ENCODE measurements at regions not wholly inside any gene's neighbourhood (a gene's known extent, or its start where the extent isn't known, plus 50 kb on each side); places are given as distances from the start of the nearest gene placed in this dataset.

GRCh38 chr1:221363039-221363438, 378.9 kb downstream of the DUSP10 start:
- no peak for DNase-seq (ENCODE audit: low spot score)

GRCh38 chr1:221366495-221367110, 375.3 kb downstream of the DUSP10 start:
- no peak for DNase-seq (ENCODE audit: low spot score)

- DNase-seq (ENCODE audit: low spot score), result no peak
These were observed 370.2 kb downstream of the DUSP10 start for GRCh38 chr1:221371705-221372104.

GRCh38 chr1:221373795-221374194, 368.1 kb downstream of the DUSP10 start:
- no peak for DNase-seq (ENCODE audit: low spot score)

GRCh38 chr1:221376286-221376685, 365.6 kb downstream of the DUSP10 start:
- DNase-seq (ENCODE audit: low spot score), result no peak

GRCh38 chr1:221381910-221382623, 359.8 kb downstream of the DUSP10 start:
- DNase-seq (ENCODE audit: low spot score), result no peak

- DNase-seq (ENCODE audit: low spot score), result no peak
These were observed 349.4 kb downstream of the DUSP10 start for GRCh38 chr1:221392453-221392852.

GRCh38 chr1:221394011-221394544, 347.8 kb downstream of the DUSP10 start:
- no peak for DNase-seq (ENCODE audit: low spot score)

- no peak for DNase-seq (ENCODE audit: low spot score)
These were observed 345.4 kb downstream of the DUSP10 start for GRCh38 chr1:221396526-221396925.

- no peak for DNase-seq (ENCODE audit: low spot score)
These were observed 344.7 kb downstream of the DUSP10 start for GRCh38 chr1:221397141-221397540.

- no peak for DNase-seq (ENCODE audit: low spot score)
These were observed 344.3 kb downstream of the DUSP10 start for GRCh38 chr1:221397606-221398005.

GRCh38 chr1:221405146-221405545, 336.7 kb downstream of the DUSP10 start:
- DNase-seq (ENCODE audit: low spot score), result no peak

GRCh38 chr1:221408117-221408803, 333.6 kb downstream of the DUSP10 start:
- no peak for DNase-seq (ENCODE audit: low spot score)

- no peak for DNase-seq (ENCODE audit: low spot score)
These were observed 330.6 kb downstream of the DUSP10 start for GRCh38 chr1:221411283-221411682.

- no peak for DNase-seq (ENCODE audit: low spot score)
These were observed 326.9 kb downstream of the DUSP10 start for GRCh38 chr1:221414772-221415539.

- DNase-seq (ENCODE audit: low spot score), result no peak
These were observed 326.2 kb downstream of the DUSP10 start for GRCh38 chr1:221415651-221416050.

GRCh38 chr1:221416142-221416541, 325.7 kb downstream of the DUSP10 start:
- no peak for DNase-seq (ENCODE audit: low spot score)

- DNase-seq (ENCODE audit: low spot score), result no peak
These were observed 325.2 kb downstream of the DUSP10 start for GRCh38 chr1:221416723-221417122.

- DNase-seq (ENCODE audit: low spot score), result no peak
These were observed 323.5 kb downstream of the DUSP10 start for GRCh38 chr1:221418346-221418745.

GRCh38 chr1:221419513-221420095, 322.3 kb downstream of the DUSP10 start:
- DNase-seq (ENCODE audit: low spot score), result no peak

GRCh38 chr1:221429264-221429663, 312.6 kb downstream of the DUSP10 start:
- DNase-seq (ENCODE audit: low spot score), result no peak

Data from CD4-positive, alpha-beta T cell treated with Interleukin-15 for 4 hours (primary cell).